ENCODE measurements at regions not wholly inside any gene's neighbourhood (a gene's known extent, or its start where the extent isn't known, plus 50 kb on each side); places are given as distances from the start of the nearest gene placed in this dataset.

GRCh38 chr11:104792861-104793260 is 105.4 kb downstream of the CASP12 start:
- peaks cover 0 to 5% (median 0%) of the 10 kb centered on the region in 3 donors for H3K9me3 ChIP-seq (ENCODE audit: control insufficient read depth in 2 of 3, insufficient read depth in 1 of 3, low read length in 3 of 3)
- no peaks in the 10 kb centered on the region for H3K36me3 ChIP-seq (ENCODE audit: control insufficient read depth in 2 of 3, insufficient read depth in 3 of 3, low read length in 3 of 3)
- H3K4me1 ChIP-seq (ENCODE audit: control insufficient read depth in 2 of 3, insufficient read depth in 2 of 3, low read depth in 1 of 3, low read length in 3 of 3): no peaks in the 10 kb centered on the region
- H3K27me3 ChIP-seq (ENCODE audit: control insufficient read depth, insufficient read depth, low read length): no peaks in the 10 kb centered on the region
- FAIRE-seq (no peak), DNase-seq (no peak)
- intact Hi-C loops (cut with DNase I): no loop called here
- no peak for TF ChIP-seq CTCF (IDR thresholded peaks at IDR 0.05; ENCODE audit: borderline replicate concordance, extremely low read depth, insufficient read depth)
- no peak overlapping the region for H3K9ac ChIP-seq (ENCODE audit: low read length in 3 of 3)
- H3K4me3 ChIP-seq (ENCODE audit: low read length in 3 of 3): no peak overlapping the region
- H3K27ac ChIP-seq (ENCODE audit: low read depth in 2 of 2, low read length in 2 of 2): no peak overlapping the region

DNA sequence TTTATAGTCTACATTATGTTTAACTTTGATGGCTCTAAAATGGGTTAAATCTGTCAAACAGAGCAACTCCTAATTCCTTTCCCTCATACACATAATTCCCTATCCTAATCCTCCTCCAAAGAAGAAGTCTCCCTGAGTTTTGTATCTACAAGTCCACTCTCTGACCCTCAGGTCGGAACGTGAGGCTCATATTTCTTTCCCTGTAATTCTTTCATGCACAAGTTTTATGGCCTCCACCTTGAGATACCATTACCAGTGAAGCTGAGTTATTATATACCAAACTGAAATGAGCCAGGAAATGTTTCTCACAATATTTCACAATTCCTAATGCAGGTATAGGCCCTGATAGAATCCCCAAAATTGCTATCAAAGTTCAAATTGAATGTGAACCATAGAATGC is 106.4 kb downstream of the CASP12 start:
- H3K4me3 ChIP-seq (ENCODE audit: low read length in 3 of 3): no peak overlapping the region
- H3K36me3 ChIP-seq (ENCODE audit: control insufficient read depth in 2 of 3, insufficient read depth in 3 of 3, low read length in 3 of 3): no peaks in the 10 kb centered on the region
- peaks cover 0 to 5% (median 0%) of the 10 kb centered on the region in 3 donors for H3K9me3 ChIP-seq (ENCODE audit: control insufficient read depth in 2 of 3, insufficient read depth in 1 of 3, low read length in 3 of 3)
- DNase-seq (peak in 3 of 5 donors; percentile 17 to 53 (median 40)), FAIRE-seq (no peak)
- no peak for TF ChIP-seq CTCF (IDR thresholded peaks at IDR 0.05; ENCODE audit: borderline replicate concordance, extremely low read depth, insufficient read depth)
- intact Hi-C loops (cut with DNase I): no loop called here
- no peaks in the 10 kb centered on the region for H3K4me1 ChIP-seq (ENCODE audit: control insufficient read depth in 2 of 3, insufficient read depth in 2 of 3, low read depth in 1 of 3, low read length in 3 of 3)
- H3K27ac ChIP-seq (ENCODE audit: low read depth in 2 of 2, low read length in 2 of 2): no peak overlapping the region
- no peaks in the 10 kb centered on the region for H3K27me3 ChIP-seq (ENCODE audit: control insufficient read depth, insufficient read depth, low read length)
- no peak overlapping the region for H3K9ac ChIP-seq (ENCODE audit: low read length in 3 of 3)

DNA sequence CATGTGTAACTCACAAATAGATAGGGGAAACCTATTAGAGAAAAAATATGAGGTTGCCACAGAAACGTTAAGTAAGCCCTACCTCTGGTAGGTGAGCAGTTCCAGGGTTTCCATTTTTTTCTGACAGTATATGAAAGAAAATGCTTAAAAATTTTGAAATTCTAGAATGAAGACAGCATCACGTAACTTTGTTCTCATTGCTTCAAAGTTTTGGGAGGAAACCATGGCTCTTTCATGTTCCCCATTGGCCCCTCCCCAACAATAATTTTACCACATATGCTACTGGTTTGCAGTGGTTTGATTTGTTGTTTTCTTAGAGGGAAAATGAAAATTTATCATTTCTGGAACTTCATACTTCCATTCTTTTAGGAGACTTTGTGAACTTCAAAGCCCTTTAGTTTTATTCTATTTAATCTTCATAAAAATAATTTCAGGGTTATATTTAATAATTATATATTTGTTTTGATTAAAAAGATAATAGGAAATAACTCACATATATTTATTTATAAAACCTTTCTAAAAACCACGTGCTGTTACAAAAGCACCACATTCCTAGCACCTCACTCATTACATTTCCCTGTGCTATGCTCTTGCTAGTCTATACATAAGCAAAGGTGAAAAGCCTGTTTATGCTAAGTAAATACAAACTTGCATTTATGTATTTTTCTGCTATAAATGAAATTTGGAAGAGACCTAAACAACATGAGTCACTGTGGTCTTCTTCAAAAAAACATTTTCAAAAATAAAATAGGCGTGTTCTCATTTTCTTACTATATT is 113.4 kb downstream of the CASP12 start:
- H3K4me3 ChIP-seq (ENCODE audit: low read length in 3 of 3): no peak overlapping the region
- H3K9ac ChIP-seq (ENCODE audit: low read length in 3 of 3): no peak overlapping the region
- H3K36me3 ChIP-seq (ENCODE audit: control insufficient read depth in 2 of 3, insufficient read depth in 3 of 3, low read length in 3 of 3): no peaks in the 10 kb centered on the region
- no peak overlapping the region for H3K27ac ChIP-seq (ENCODE audit: low read depth in 2 of 2, low read length in 2 of 2)
- TF ChIP-seq CTCF (IDR thresholded peaks at IDR 0.05; ENCODE audit: borderline replicate concordance, extremely low read depth, insufficient read depth): no peak
- no peaks in the 10 kb centered on the region for H3K9me3 ChIP-seq (ENCODE audit: control insufficient read depth in 2 of 3, insufficient read depth in 1 of 3, low read length in 3 of 3)
- FAIRE-seq (peak; percentile 6), DNase-seq (no peak)
- intact Hi-C loops (cut with DNase I): no loop called here
- no peaks in the 10 kb centered on the region for H3K27me3 ChIP-seq (ENCODE audit: control insufficient read depth, insufficient read depth, low read length)
- no peaks in the 10 kb centered on the region for H3K4me1 ChIP-seq (ENCODE audit: control insufficient read depth in 2 of 3, insufficient read depth in 2 of 3, low read depth in 1 of 3, low read length in 3 of 3)

Measured in kidney (tissue), 13 donors.